HPDE6-E6E7 (cell line): ENCODE measurements at regions not wholly inside any gene's neighbourhood (a gene's known extent, or its start where the extent isn't known, plus 50 kb on each side); places are given as distances from the start of the nearest gene placed in this dataset.

ENCODE experiments used
- DNase-seq: peaks from one replicate; pipeline ENCODE4 v3.0.0; 2011; ENCODE audit warnings: missing footprints; ENCODE audit errors: extremely low spot score

DNA sequence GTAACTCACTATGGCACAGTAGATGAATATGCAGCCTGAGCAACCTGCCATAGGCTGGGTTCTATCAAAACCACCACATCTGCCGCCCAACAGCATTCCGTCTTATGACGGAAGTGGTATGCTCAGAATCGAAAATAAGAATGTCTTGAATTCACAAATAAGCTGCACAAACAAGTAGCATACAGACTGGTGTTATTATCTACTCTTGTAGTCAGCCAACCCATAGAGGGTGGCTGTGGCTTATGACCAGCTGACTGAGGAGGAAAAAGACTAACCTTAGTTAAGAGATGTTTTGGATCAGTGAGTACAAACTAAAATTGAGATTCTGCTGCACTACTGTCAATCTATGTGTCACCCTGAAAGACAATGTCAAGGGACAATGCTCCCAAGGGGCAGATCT, 1255.1 kb upstream of the EYS start:
- DNase-seq: no peak

GRCh38 chr6:66961191-66961590, 1254.2 kb upstream of the EYS start:
- DNase-seq: peak; percentile 1

GRCh38 chr6:66949191-66949661, 1242.2 kb upstream of the EYS start:
- DNase-seq: no peak

- DNase-seq: no peak
These were observed 1241.1 kb upstream of the EYS start for GRCh38 chr6:66948106-66948505.

DNA sequence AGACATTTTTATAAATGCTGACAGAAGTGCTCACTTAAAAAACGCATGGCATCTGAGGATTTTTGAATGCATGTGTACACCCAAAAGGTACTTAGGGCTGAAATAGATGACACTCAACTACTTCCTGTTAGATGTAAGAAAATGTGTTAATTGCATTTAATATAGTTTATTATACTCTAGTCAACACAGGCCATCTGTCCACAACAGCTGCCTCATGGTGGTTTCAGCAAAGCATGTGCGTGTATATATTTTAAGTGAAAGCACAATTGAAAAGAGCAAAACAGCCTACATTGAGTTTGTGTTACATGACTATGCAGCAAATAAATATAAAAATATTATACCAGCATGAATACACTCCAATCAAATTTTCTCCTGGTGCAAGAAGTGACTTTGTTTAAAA, 1233.0 kb upstream of the EYS start:
- no peak for DNase-seq

DNA sequence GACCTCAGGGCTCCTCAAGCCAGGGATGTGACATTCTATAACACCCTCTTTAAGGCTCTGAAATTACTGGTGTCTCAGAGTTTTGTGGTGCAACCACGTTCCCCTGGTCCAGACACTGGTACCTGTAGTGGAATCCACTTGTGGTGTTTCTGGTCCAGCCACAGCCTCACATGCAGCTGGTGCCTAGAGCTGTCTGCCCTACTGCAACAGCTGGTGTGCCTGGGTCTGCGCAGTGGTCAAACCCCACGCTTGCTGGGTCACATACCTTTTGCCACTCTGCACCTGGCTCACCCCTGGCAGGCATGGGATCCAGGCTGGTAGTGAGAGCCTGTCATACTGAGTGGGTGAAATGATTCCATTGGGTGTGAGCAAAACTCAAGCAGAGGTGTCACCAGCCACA, 1230.2 kb upstream of the EYS start:
- no peak for DNase-seq

DNA sequence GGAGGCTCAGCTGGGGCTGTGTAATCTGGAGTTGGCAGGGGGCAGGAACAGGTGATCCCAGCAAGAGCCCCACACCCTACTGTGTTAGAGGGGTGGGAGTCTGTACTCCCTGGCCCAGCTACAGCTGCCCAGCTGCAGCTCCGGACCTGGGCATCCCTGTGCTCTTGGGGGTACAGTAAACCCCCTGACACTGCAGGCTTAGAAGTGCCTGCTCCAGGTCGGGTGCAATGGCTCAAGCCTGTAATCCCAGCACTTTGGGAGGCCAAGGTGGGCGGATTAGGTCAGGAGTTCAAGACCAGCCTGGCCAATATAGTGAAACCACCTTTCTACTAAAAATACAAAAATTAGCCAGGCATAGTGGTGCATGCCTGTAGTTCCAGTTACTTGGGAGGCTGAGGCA, 1228.6 kb upstream of the EYS start:
- no peak for DNase-seq

DNA sequence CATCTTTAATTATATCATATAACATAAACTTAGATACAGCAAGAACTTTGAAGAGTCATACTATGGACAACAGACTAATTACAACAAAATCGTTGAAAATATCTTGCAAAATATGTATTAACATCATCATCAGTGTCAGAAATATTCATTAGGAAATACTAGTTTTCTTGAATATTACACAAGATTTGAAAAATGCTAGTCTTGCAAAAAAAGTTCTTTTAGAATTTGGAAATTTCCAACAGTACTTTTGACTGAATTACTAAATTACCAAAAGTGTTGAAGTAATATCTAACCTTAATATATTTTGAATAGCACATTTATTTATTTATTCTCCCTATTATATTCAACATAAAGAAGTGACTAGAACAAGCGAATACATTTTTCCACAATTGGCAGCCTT, 1224.8 kb upstream of the EYS start:
- no peak for DNase-seq

GRCh38 chr6:66930559-66931290, 1223.7 kb upstream of the EYS start:
- DNase-seq: peak; percentile 39

DNA sequence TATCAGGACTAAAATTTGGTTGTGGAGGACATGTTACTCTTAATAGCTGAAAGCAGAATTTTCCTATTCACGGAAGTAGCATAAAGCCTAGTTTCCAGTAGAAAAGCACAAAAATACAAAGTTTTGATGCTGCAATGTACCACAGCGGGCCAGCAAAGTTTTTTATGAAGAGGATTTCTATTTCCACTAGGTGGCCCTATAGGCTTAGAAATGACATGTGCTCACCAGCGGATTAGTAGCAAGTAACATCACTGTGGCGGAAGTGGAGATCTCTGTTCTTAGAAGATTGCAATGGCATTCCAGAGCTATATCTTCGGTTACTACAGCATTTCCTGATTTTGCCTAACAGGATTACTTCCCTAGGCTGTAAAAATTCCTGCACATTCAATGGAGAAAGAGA, 1219.0 kb upstream of the EYS start:
- DNase-seq: no peak

GRCh38 chr6:66913657-66914056, 1206.6 kb upstream of the EYS start:
- no peak for DNase-seq

- DNase-seq: no peak
These were observed 1195.4 kb upstream of the EYS start for GRCh38 chr6:66902457-66902856.

DNA sequence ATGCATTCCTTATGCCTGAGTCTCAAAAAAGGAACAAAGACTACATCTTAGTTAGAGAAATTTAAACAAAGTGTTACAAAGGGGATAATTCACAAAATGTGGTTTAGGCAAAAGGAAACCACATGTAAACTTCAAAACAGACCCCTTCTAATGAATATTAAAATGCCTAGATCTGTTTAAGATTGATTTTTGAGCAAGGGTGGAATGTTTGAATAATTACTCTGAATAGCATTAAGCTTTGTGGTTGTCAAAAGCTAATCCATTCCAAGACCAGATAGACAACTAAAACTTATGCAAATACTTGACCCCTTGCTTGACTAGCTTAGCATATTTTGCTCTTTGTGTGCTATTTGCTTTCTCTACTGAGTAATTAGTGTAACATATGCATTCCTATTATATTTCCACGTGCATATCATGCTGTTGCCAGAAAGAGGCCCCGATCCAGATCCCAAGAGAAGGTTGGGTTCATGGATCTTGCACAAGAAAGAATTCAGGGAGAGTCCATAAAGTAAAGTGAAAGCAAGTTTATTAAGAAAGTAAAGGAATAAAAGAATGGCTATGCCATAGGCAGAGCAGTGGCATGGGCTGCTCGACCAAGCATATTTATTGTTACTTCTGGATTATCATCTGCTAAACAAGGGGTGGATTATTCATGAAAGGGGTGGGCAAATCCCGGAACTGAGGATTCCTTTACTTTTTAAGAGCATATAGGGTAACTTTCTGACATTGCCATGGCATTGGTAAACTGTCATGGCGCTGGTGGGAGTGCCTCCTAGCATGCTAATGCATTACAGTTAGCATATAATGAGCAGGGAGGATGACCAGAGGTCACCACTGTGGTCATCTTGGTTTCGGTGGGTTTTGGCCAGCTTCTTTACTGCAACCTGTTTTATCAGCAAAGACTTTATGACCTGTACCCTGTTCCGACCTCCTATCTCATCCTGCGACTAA, 1193.4 kb upstream of the EYS start:
- no peak for DNase-seq

GRCh38 chr6:66897576-66897975, 1190.5 kb upstream of the EYS start:
- DNase-seq: no peak

GRCh38 chr6:66896415-66896814, 1189.4 kb upstream of the EYS start:
- peak; percentile 25 for DNase-seq

- DNase-seq: no peak
These were observed 1176.4 kb upstream of the EYS start for GRCh38 chr6:66883453-66883852.

DNA sequence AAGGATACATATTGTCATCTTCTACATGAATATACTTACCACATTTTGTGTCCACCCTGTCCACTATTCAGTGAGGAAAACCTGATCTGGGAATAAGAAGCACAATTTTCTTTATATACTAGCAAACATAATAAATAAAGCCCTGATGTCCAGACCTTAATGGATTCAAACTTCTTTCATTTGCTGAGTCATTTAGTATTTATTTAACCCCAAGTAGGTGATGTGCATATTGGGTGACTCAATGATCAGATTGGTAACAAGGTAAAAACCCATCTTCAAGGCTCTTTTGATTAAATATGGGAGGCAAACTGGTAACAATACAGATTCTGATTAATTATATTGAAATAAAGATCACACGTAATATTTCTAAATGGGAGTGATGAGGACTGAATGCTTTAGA, 1159.8 kb upstream of the EYS start:
- DNase-seq: no peak

- no peak for DNase-seq
These were observed 1158.7 kb upstream of the EYS start for GRCh38 chr6:66865771-66866170.

- no peak for DNase-seq
These were observed 1154.0 kb upstream of the EYS start for GRCh38 chr6:66861007-66861541.

GRCh38 chr6:66860328-66860727, 1153.3 kb upstream of the EYS start:
- no peak for DNase-seq

GRCh38 chr6:66858196-66858595, 1151.2 kb upstream of the EYS start:
- DNase-seq: no peak

- no peak for DNase-seq
These were observed 1147.0 kb upstream of the EYS start for GRCh38 chr6:66854014-66854413.

DNA sequence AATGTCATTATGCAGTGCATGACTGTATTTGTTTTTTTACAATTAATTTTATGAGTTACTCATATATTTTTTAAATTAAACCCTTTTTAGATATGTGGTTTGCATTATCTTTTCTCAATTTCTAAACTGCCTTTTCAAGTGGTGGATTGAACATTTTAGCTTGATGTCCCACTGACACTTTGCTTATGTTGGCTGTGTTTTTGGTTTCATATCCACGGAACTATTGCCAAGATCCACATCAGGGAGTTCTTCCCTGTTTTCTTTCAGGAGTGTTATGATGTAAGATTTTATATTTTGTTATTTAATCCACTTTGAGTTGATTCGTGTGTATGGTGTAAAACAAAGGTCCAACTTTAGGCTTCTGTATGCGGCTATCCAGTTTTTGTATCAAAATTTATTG, 1144.9 kb upstream of the EYS start:
- no peak for DNase-seq
